ENCODE measurements at regions not wholly inside any gene's neighbourhood (a gene's known extent, or its start where the extent isn't known, plus 50 kb on each side); places are given as distances from the start of the nearest gene placed in this dataset.

GRCh38 chrY:14328677-14329345 lies 195.5 kb upstream of the NLGN4Y start:
- TF ChIP-seq CTCF (IDR thresholded peaks at IDR 0.05; ENCODE audit: extremely low read depth in 1 of 2, insufficient read depth in 1 of 2, low read depth in 1 of 2, low read length in 2 of 2) (no peak), EZH2 (IDR thresholded peaks at IDR 0.05; ENCODE audit: borderline replicate concordance, low read depth, low read length, severe bottlenecking) (no peak), POLR2A (IDR thresholded peaks at IDR 0.05; ENCODE audit: low read depth, low read length) (no peak), POLR2AphosphoS5 (IDR thresholded peaks at IDR 0.05; ENCODE audit: insufficient read depth, low read depth, low read length) (no peak), GATA2 (IDR thresholded peaks at IDR 0.05; ENCODE audit: insufficient read depth, insufficient read length, low read depth, low read length) (no peak), MAX (IDR thresholded peaks at IDR 0.05; ENCODE audit: insufficient read depth, insufficient read length) (no peak)

All from endothelial cell of umbilical vein (primary cell).